Endothelial cell of umbilical vein (primary cell): ENCODE measurements at regions not wholly inside any gene's neighbourhood (a gene's known extent, or its start where the extent isn't known, plus 50 kb on each side); places are given as distances from the start of the nearest gene placed in this dataset.

Source experiments
- BruUV-seq: library from RNA; stranded (reverse); fragments of 400-500 nt; replicated peaks from 2 replicates; lab custom pipeline; 2021; lab: Mats Ljungman, UMichigan
- CTCF ChIA-PET: fragments of 300-600, 350-600 bp; sonication (Branson Sonifier 250); formaldehyde crosslinking; loops from one replicate; lab custom pipeline; 2021; ENCODE audit warnings: antibody characterized with exemption, inconsistent platforms; lab: Charles Lee
- POLR2A ChIA-PET: fragments of 300-600, 350-600 bp; sonication (Branson Sonifier 250); formaldehyde crosslinking; loops from one replicate; lab custom pipeline; 2021; ENCODE audit warnings: antibody characterized with exemption, inconsistent platforms; lab: Charles Lee
- DNase-seq: peaks from one replicate; pipeline ENCODE4 v3.0.0-alpha.2; 2011; ENCODE audit warnings: low read depth, low spot score
- FAIRE-seq: peaks from 2 replicates; lab custom pipeline; 2011; peaks lifted over from hg19 to GRCh38; lab: Jason Lieb, UNC
- H2AFZ ChIP-seq: 2 replicates; pipeline ENCODE4 v1.6.0; 2012; ENCODE audit warnings: low read depth, low read length, control low read depth, inconsistent platforms
- H3K27ac ChIP-seq: 2 replicates; pipeline ENCODE4 v1.5.1; 2011; ENCODE audit warnings: low read depth, mild to moderate bottlenecking, control low read depth, low read length, moderate library complexity; ENCODE audit not compliant: insufficient read depth
- H3K27me3 ChIP-seq, 2 experiments: 2 replicates each; pipeline versions ENCODE4 v1.6.0 to v1.6.1; 2011; ENCODE audit warnings: low read length in 2 of 2, mixed read lengths in 1 of 2; ENCODE audit not compliant: control insufficient read depth in 2 of 2, insufficient read depth in 2 of 2
- H3K36me3 ChIP-seq, 2 experiments: 2 replicates in 1 of 2; 3 replicates in 1 of 2; pipeline ENCODE4 v1.5.1; 2011; ENCODE audit warnings: low read length in 2 of 2, mild to moderate bottlenecking in 1 of 2, moderate library complexity in 1 of 2; ENCODE audit not compliant: control insufficient read depth in 2 of 2, insufficient read depth in 2 of 2; ENCODE audit errors: extremely low read depth in 1 of 2
- H3K4me1 ChIP-seq: 3 replicates; pipeline ENCODE4 v1.5.1; 2011; ENCODE audit warnings: mild to moderate bottlenecking, low read length; ENCODE audit not compliant: control insufficient read depth, insufficient read depth; ENCODE audit errors: extremely low read depth
- H3K4me2 ChIP-seq: 2 replicates; pipeline ENCODE4 v1.6.1; 2011; ENCODE audit warnings: low read length, control low read depth, mixed read lengths; ENCODE audit not compliant: insufficient read depth
- H3K4me3 ChIP-seq, 3 experiments: fragments of 200-600 bp in 1 of 3; sonication (generic), shearing (Covaris generic) in 1 of 3; replicated peaks in 1 of 3; 2 replicates each; pipeline ENCODE4 v1.5.1; 2011 to 2016; ENCODE audit warnings: control low read depth in 3 of 3, low read length in 3 of 3, mild to moderate bottlenecking in 2 of 3, inconsistent platforms in 1 of 3, low read depth in 1 of 3, moderate library complexity in 1 of 3; ENCODE audit not compliant: insufficient read depth in 1 of 3
- H3K79me2 ChIP-seq: 2 replicates; pipeline ENCODE4 v1.6.0; 2012; ENCODE audit warnings: low read length, inconsistent platforms; ENCODE audit not compliant: control insufficient read depth, insufficient read depth
- H3K9ac ChIP-seq: replicated peaks from 2 replicates; pipeline ENCODE3; 2011; ENCODE audit warnings: low read length, control low read depth; ENCODE audit not compliant: insufficient read depth; ENCODE audit errors: extremely low read depth
- H3K9me1 ChIP-seq: replicated peaks from 3 replicates; pipeline ENCODE4 v1.6.0; 2011; ENCODE audit warnings: mild to moderate bottlenecking, low read length; ENCODE audit not compliant: control insufficient read depth, insufficient read depth; ENCODE audit errors: extremely low read depth
- H3K9me3 ChIP-seq: replicated peaks from 2 replicates; pipeline ENCODE4 v1.5.1; 2012; ENCODE audit warnings: low read length, inconsistent platforms; ENCODE audit not compliant: control insufficient read depth, insufficient read depth
- H4K20me1 ChIP-seq: replicated peaks from 2 replicates; pipeline ENCODE3; 2011; ENCODE audit warnings: mild to moderate bottlenecking, low read length; ENCODE audit not compliant: control insufficient read depth, insufficient read depth; ENCODE audit errors: extremely low read depth
- CTCF ChIP-seq, 2 donors: IDR thresholded peaks; 1 replicate in 1 of 2; 2 replicates in 1 of 2; pipeline ENCODE4 v1.5.1; 2011; ENCODE audit warnings: low read length in 2 of 2, mild to moderate bottlenecking in 2 of 2, moderate library complexity in 2 of 2, control low read depth in 1 of 2, inconsistent platforms in 1 of 2, low read depth in 1 of 2; ENCODE audit not compliant: insufficient read depth in 1 of 2; ENCODE audit errors: extremely low read depth in 1 of 2
- EZH2 ChIP-seq: IDR thresholded peaks from 2 replicates; pipeline ENCODE4 v1.6.1; 2012; ENCODE audit warnings: borderline replicate concordance, low read depth, mild to moderate bottlenecking, moderate library complexity, low read length, inconsistent platforms; ENCODE audit not compliant: severe bottlenecking
- FOS ChIP-seq: IDR thresholded peaks from 2 replicates; pipeline ENCODE4 v1.6.1; 2011; ENCODE audit warnings: mild to moderate bottlenecking, low read length, moderate library complexity, borderline replicate concordance; ENCODE audit not compliant: insufficient read depth
- GATA2 ChIP-seq: IDR thresholded peaks from 2 replicates; pipeline ENCODE4 v1.7.0; 2011; ENCODE audit warnings: low read depth, mild to moderate bottlenecking, moderate library complexity, mixed read lengths, low read length; ENCODE audit not compliant: insufficient read length, insufficient read depth
- JUN ChIP-seq: IDR thresholded peaks from 2 replicates; pipeline ENCODE4 v1.6.1; 2011; ENCODE audit warnings: borderline replicate concordance, low read depth; ENCODE audit not compliant: insufficient read length, insufficient read depth
- MYC ChIP-seq: IDR thresholded peaks from one replicate; pipeline ENCODE4 v1.6.1; 2011; ENCODE audit warnings: mild to moderate bottlenecking, low read depth, low read length
- POLR2A ChIP-seq: IDR thresholded peaks from 2 replicates; pipeline ENCODE4 v1.6.1; 2012; ENCODE audit warnings: low read depth, mild to moderate bottlenecking, control low read depth, low read length
- POLR2AphosphoS5 ChIP-seq: IDR thresholded peaks from 2 replicates; pipeline ENCODE4 v1.6.1; 2012; ENCODE audit warnings: low read depth, mild to moderate bottlenecking, control low read depth, low read length, moderate library complexity; ENCODE audit not compliant: insufficient read depth
- dilution Hi-C: fragments of 300-500 bp; cut with MboI; formaldehyde crosslinking; loops from one replicate; pipeline ENCODE4 v1.15.0; 2019; ENCODE audit warnings: low sequenced_read_pairs; ENCODE audit not compliant: extremely low pct_ligation_motif_present
- intact Hi-C: fragments of 100-400 bp; cut with micrococcal nuclease; formaldehyde crosslinking; loops from one replicate; pipeline ENCODE4 v1.10.0; 2022
- TF ChIP-seq, protein P1 (sequence below): IDR thresholded peaks from 2 replicates; pipeline ENCODE4 v1.6.1; 2011; ENCODE audit not compliant: insufficient read depth, insufficient read length

DNA sequence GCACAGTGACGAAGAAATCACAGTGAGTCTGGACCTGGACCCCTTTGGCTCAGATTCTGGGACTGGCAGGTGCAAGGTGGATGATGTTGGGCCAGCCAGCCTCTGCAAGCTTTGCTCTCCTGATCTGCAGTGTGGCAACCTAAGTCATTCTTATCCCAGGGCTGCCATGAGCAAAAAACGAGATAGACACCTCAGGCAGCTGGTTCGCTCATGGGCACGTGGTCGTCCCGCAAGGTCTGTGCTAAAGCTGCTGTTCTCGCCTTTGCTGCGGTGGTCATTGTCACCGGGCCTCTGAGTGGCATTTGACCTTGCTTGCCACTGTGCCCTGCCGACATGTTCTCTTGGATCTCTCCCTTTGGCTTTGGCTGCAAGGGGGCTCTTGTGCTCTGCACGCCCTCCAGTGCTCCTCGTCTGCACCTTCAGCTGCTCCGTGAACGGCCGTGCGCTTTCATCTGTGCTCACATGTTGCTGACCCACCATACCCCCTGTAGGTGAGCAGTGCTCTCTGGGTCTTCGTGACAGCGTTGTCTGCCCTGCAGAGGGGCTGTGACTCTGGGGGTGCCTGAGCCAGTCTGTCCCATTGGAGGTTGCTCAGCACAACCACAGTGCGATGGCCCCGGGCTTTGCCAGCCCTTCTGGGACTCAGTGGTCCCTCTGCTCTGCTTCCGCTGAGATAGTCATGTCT is 317.0 kb downstream of the GLRX3 start:
- ChIA-PET POLR2A (no interaction called here), CTCF (no interaction called here)
- H3K9me1 ChIP-seq = no peaks in the 10 kb centered on the region
- H3K4me1 ChIP-seq = no peaks in the 10 kb centered on the region
- H3K36me3 ChIP-seq = no peaks in the 10 kb centered on the region
- H3K4me2 ChIP-seq = no peak overlapping the region
- BruUV-seq = no TSS peak
- no peaks in the 10 kb centered on the region for H3K79me2 ChIP-seq
- H3K9ac ChIP-seq = no peak overlapping the region
- intact Hi-C loops (no loop called here), dilution Hi-C loops (no loop called here)
- no peaks in the 10 kb centered on the region for H3K27me3 ChIP-seq
- FAIRE-seq = no peak
- H3K4me3 ChIP-seq = no peak overlapping the region
- no peak for DNase-seq
- no peak overlapping the region for H3K27ac ChIP-seq
- no peaks in the 10 kb centered on the region for H4K20me1 ChIP-seq
- TF ChIP-seq, protein P1, sequence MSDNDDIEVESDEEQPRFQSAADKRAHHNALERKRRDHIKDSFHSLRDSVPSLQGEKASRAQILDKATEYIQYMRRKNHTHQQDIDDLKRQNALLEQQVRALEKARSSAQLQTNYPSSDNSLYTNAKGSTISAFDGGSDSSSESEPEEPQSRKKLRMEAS = no peak
- no peak for TF ChIP-seq CTCF (IDR thresholded peaks at IDR 0.05; ENCODE audit: extremely low read depth in 1 of 2, insufficient read depth in 1 of 2, low read depth in 1 of 2, low read length in 2 of 2)
- no peak for TF ChIP-seq JUN
- TF ChIP-seq FOS = no peak
- TF ChIP-seq GATA2 = no peak
- TF ChIP-seq POLR2A = no peak
- no peak for TF ChIP-seq MYC
- no peak for TF ChIP-seq POLR2AphosphoS5
- no peak for TF ChIP-seq EZH2
- H2AFZ ChIP-seq = no peak overlapping the region
- peaks cover 6% of the 10 kb centered on the region for H3K9me3 ChIP-seq
